ENCODE measurements at regions not wholly inside any gene's neighbourhood (a gene's known extent, or its start where the extent isn't known, plus 50 kb on each side); places are given as distances from the start of the nearest gene placed in this dataset.

GRCh38 chr12:84550518-84550917, 362.1 kb downstream of the SLC6A15 start:
- ATAC-seq (ENCODE audit: low read depth): no peak

GRCh38 chr12:84542289-84542688, 370.3 kb downstream of the SLC6A15 start:
- no peaks in the 10 kb centered on the region for H3K36me3 ChIP-seq (ENCODE audit: low read depth)
- H3K27me3 ChIP-seq (ENCODE audit: insufficient read depth, poor library complexity, severe bottlenecking): no peaks in the 10 kb centered on the region
- no peaks in the 10 kb centered on the region for H3K9me3 ChIP-seq (ENCODE audit: severe bottlenecking)
- DNase-seq (ENCODE audit: low spot score): no peak
- no peak for ATAC-seq (ENCODE audit: low read depth)
- no peaks in the 10 kb centered on the region for H3K4me1 ChIP-seq (ENCODE audit: insufficient read depth, poor library complexity, severe bottlenecking)
- no peak for TF ChIP-seq CTCF (IDR thresholded peaks at IDR 0.05; ENCODE audit: poor library complexity, severe bottlenecking)
- H3K4me3 ChIP-seq (ENCODE audit: severe bottlenecking): no peak overlapping the region
- no peak overlapping the region for H3K27ac ChIP-seq (ENCODE audit: poor library complexity, severe bottlenecking)

More at GRCh38 chr12:84550518-84550917, 362.1 kb downstream of the SLC6A15 start:
- DNase-seq (ENCODE audit: low spot score): no peak
- no peak overlapping the region for H3K4me3 ChIP-seq (ENCODE audit: severe bottlenecking)
- no peaks in the 10 kb centered on the region for H3K4me1 ChIP-seq (ENCODE audit: insufficient read depth, poor library complexity, severe bottlenecking)
- no peak for TF ChIP-seq CTCF (IDR thresholded peaks at IDR 0.05; ENCODE audit: poor library complexity, severe bottlenecking)
- no peaks in the 10 kb centered on the region for H3K9me3 ChIP-seq (ENCODE audit: severe bottlenecking)
- H3K27ac ChIP-seq (ENCODE audit: poor library complexity, severe bottlenecking): no peak overlapping the region
- H3K27me3 ChIP-seq (ENCODE audit: insufficient read depth, poor library complexity, severe bottlenecking): no peaks in the 10 kb centered on the region
- no peaks in the 10 kb centered on the region for H3K36me3 ChIP-seq (ENCODE audit: low read depth)

GRCh38 chr12:84537666-84538065, 374.9 kb downstream of the SLC6A15 start:
- Histone ChIP-seq H3K27me3 (ENCODE audit: insufficient read depth, poor library complexity, severe bottlenecking) (no peaks in the 10 kb centered on the region), H3K4me1 (ENCODE audit: insufficient read depth, poor library complexity, severe bottlenecking) (no peaks in the 10 kb centered on the region), H3K36me3 (ENCODE audit: low read depth) (no peaks in the 10 kb centered on the region), H3K4me3 (ENCODE audit: severe bottlenecking) (no peak overlapping the region), H3K27ac (ENCODE audit: poor library complexity, severe bottlenecking) (no peak overlapping the region), H3K9me3 (ENCODE audit: severe bottlenecking) (no peaks in the 10 kb centered on the region)
- no peak for TF ChIP-seq CTCF (IDR thresholded peaks at IDR 0.05; ENCODE audit: poor library complexity, severe bottlenecking)
- DNase-seq (ENCODE audit: low spot score): no peak
- no peak for ATAC-seq (ENCODE audit: low read depth)

GRCh38 chr12:84512751-84513150, 399.8 kb downstream of the SLC6A15 start:
- ATAC-seq (ENCODE audit: low read depth): no peak
- H3K27me3 ChIP-seq (ENCODE audit: insufficient read depth, poor library complexity, severe bottlenecking): no peaks in the 10 kb centered on the region
- H3K4me3 ChIP-seq (ENCODE audit: severe bottlenecking): no peak overlapping the region
- no peak for TF ChIP-seq CTCF (IDR thresholded peaks at IDR 0.05; ENCODE audit: poor library complexity, severe bottlenecking)
- H3K9me3 ChIP-seq (ENCODE audit: severe bottlenecking): no peaks in the 10 kb centered on the region
- no peak overlapping the region for H3K27ac ChIP-seq (ENCODE audit: poor library complexity, severe bottlenecking)
- DNase-seq (ENCODE audit: low spot score): no peak
- H3K4me1 ChIP-seq (ENCODE audit: insufficient read depth, poor library complexity, severe bottlenecking): peaks cover 28% of the 10 kb centered on the region
- H3K36me3 ChIP-seq (ENCODE audit: low read depth): peaks cover 4% of the 10 kb centered on the region; the same call in 1 of the 2 replicates

GRCh38 chr12:84508851-84509260, 403.7 kb downstream of the SLC6A15 start:
- DNase-seq (ENCODE audit: low spot score) (no peak), ATAC-seq (ENCODE audit: low read depth) (peak; percentile 66)
- H3K9me3 ChIP-seq (ENCODE audit: severe bottlenecking): no peaks in the 10 kb centered on the region
- no peak overlapping the region for H3K4me3 ChIP-seq (ENCODE audit: severe bottlenecking)
- TF ChIP-seq CTCF (IDR thresholded peaks at IDR 0.05; ENCODE audit: poor library complexity, severe bottlenecking): peak; percentile 37
- peaks cover 4% of the 10 kb centered on the region; the same call in 1 of the 2 replicates for H3K36me3 ChIP-seq (ENCODE audit: low read depth)
- H3K27ac ChIP-seq (ENCODE audit: poor library complexity, severe bottlenecking): peak overlapping the region; percentile 71
- no peaks in the 10 kb centered on the region for H3K27me3 ChIP-seq (ENCODE audit: insufficient read depth, poor library complexity, severe bottlenecking)
- H3K4me1 ChIP-seq (ENCODE audit: insufficient read depth, poor library complexity, severe bottlenecking): peaks cover 28% of the 10 kb centered on the region
